ENCODE measurements at regions not wholly inside any gene's neighbourhood (a gene's known extent, or its start where the extent isn't known, plus 50 kb on each side); places are given as distances from the start of the nearest gene placed in this dataset.

DNA sequence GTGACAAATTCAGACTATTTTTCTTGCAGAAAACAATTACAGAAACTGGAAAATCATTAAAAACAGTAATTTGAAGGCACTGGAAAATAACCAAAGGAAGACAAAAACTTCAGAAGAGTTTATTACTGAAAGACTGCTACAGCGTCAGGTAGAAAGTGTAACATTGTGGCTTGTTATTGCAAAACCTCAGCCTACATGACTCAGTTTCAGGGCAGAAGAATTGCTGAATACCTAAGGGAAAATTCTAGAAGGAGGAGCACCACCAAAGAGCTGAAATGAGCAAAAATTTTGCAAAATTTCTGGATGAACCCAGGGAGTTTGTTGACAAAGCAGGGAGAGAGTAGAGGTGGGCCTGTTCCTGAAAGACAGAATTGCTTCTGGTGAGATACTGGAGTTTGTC is 219.6 kb downstream of the C3orf38 start:
- ATAC-seq (ENCODE audit: low read depth in 2 of 2), result no peak
- peaks cover 0 to 34% (median 6%) of the 10 kb centered on the region in 7 donors for H3K9me3 Mint-ChIP-seq
- no peaks in the 10 kb centered on the region for H3K4me1 ChIP-seq (ENCODE audit: control insufficient read depth, insufficient read depth, low read length, poor library complexity, severe bottlenecking)
- peak overlapping the region in 1 of 4 donors; percentile 39 for H3K4me3 Mint-ChIP-seq
- no peaks in the 10 kb centered on the region for H3K27me3 Mint-ChIP-seq
- H3K4me3 ChIP-seq (ENCODE audit: low read depth, low read length), result no peak overlapping the region
- no peaks in the 10 kb centered on the region for H3K36me3 ChIP-seq (ENCODE audit: control insufficient read depth, insufficient read depth, low read length)
- no peaks in the 10 kb centered on the region for H3K4me1 Mint-ChIP-seq
- no peak overlapping the region for H3K27ac ChIP-seq (ENCODE audit: insufficient read depth, low read length, poor library complexity, severe bottlenecking)
- H3K36me3 Mint-ChIP-seq, result no peaks in the 10 kb centered on the region
- H3K27ac Mint-ChIP-seq, result no peak overlapping the region
- peaks cover 0 to 4% of the 10 kb centered on the region in 2 experiments for H3K9me3 ChIP-seq (ENCODE audit: control insufficient read depth in 2 of 2, low read length in 2 of 2)
- no peaks in the 10 kb centered on the region for H3K27me3 ChIP-seq (ENCODE audit: control insufficient read depth, insufficient read depth, low read length)
- no peak for DNase-seq

DNA sequence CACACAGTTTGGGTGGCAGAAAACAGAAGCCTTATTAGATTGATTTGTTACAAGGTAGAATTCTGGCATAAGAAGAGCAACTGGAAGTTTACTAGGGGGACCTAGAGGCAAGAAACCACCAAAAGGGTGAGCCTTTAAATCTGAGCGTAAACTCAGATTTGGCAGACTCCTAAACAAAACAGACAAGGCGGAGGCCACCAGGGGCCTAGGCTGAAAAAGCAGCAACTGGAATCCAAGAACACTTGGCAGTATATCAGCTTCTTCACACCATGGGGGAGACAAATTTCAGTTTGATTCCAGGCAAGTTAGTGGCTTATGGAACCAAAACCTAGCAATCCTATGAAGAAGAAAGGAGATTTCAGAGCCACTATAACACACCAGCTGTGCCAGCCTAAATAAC is 220.0 kb downstream of the C3orf38 start:
- Histone ChIP-seq H3K36me3 (ENCODE audit: control insufficient read depth, insufficient read depth, low read length) (no peaks in the 10 kb centered on the region), H3K9me3 (ENCODE audit: control insufficient read depth in 2 of 2, low read length in 2 of 2) (peaks cover 0 to 4% of the 10 kb centered on the region in 2 experiments), H3K4me1 (ENCODE audit: control insufficient read depth, insufficient read depth, low read length, poor library complexity, severe bottlenecking) (no peaks in the 10 kb centered on the region), H3K27me3 (ENCODE audit: control insufficient read depth, insufficient read depth, low read length) (no peaks in the 10 kb centered on the region), H3K4me3 (ENCODE audit: low read depth, low read length) (no peak overlapping the region), H3K27ac (ENCODE audit: insufficient read depth, low read length, poor library complexity, severe bottlenecking) (no peak overlapping the region)
- no peak overlapping the region for H3K27ac Mint-ChIP-seq
- H3K4me1 Mint-ChIP-seq, result no peaks in the 10 kb centered on the region
- H3K4me3 Mint-ChIP-seq, result no peak overlapping the region
- H3K36me3 Mint-ChIP-seq, result no peaks in the 10 kb centered on the region
- no peaks in the 10 kb centered on the region for H3K27me3 Mint-ChIP-seq
- DNase-seq, result no peak
- peaks cover 0 to 34% (median 6%) of the 10 kb centered on the region in 7 donors for H3K9me3 Mint-ChIP-seq
- ATAC-seq (ENCODE audit: low read depth in 2 of 2), result no peak

DNA sequence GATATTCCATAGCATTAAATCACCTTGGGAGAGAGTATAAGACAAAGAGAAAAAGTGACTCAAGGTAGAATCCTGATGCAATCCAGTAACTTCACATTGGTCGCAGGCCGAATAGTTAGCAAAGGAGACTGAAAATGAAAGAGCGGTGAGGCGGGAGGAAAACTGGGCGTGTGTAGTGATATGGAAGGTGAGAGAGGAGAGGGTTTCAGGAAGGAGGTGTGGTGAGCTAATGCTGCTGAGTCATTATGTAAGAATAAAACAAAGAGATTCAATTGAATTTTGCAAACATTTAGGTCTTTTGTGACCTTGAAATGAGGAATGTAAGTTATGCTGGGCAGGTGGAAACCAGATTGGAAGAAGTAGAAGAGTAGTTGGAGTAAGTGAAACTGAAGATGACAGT is 235.3 kb downstream of the C3orf38 start:
- H3K4me3 ChIP-seq (ENCODE audit: low read depth, low read length), result no peak overlapping the region
- no peak for DNase-seq
- H3K9me3 Mint-ChIP-seq, result peaks cover 2 to 22% (median 8%) of the 10 kb centered on the region in 7 donors

DNA sequence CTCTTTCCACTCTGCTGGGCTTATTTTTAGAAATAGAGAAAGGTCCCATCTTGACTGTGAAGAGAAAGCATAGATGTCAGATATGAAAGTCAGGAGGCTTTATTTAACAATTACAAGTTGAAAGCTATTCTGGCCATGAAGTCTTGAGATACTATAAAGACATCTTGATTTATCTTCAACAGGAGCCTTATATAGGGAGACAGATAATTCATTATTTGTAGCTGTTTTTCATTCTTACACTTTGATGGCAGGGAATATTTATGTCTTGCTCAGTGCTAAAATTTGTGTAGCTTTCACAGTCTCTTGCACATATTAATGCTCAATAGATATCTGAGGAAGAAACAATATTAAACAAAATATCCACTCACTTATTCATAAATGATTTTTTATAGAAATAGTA is 248.8 kb downstream of the C3orf38 start:
- no peaks in the 10 kb centered on the region for H3K9me3 ChIP-seq (ENCODE audit: control insufficient read depth in 2 of 2, low read length in 2 of 2)
- Mint-ChIP-seq H3K4me1 (no peaks in the 10 kb centered on the region), H3K9me3 (peaks cover 0 to 5% (median 2%) of the 10 kb centered on the region in 7 donors), H3K27ac (no peak overlapping the region), H3K27me3 (no peaks in the 10 kb centered on the region), H3K36me3 (no peaks in the 10 kb centered on the region), H3K4me3 (no peak overlapping the region)
- no peak for ATAC-seq (ENCODE audit: low read depth in 2 of 2)
- H3K27me3 ChIP-seq (ENCODE audit: control insufficient read depth, insufficient read depth, low read length), result no peaks in the 10 kb centered on the region
- H3K36me3 ChIP-seq (ENCODE audit: control insufficient read depth, insufficient read depth, low read length), result no peaks in the 10 kb centered on the region
- no peaks in the 10 kb centered on the region for H3K4me1 ChIP-seq (ENCODE audit: control insufficient read depth, insufficient read depth, low read length, poor library complexity, severe bottlenecking)
- DNase-seq, result no peak
- H3K4me3 ChIP-seq (ENCODE audit: low read depth, low read length), result no peak overlapping the region
- H3K27ac ChIP-seq (ENCODE audit: insufficient read depth, low read length, poor library complexity, severe bottlenecking), result no peak overlapping the region

More for the DNA sequence above, 235.3 kb downstream of the C3orf38 start:
- H3K27ac ChIP-seq (ENCODE audit: insufficient read depth, low read length, poor library complexity, severe bottlenecking), result no peak overlapping the region
- H3K36me3 ChIP-seq (ENCODE audit: control insufficient read depth, insufficient read depth, low read length), result no peaks in the 10 kb centered on the region
- peaks cover 0 to 5% (median 0%) of the 10 kb centered on the region in 4 donors for H3K4me1 Mint-ChIP-seq
- ATAC-seq (ENCODE audit: low read depth in 2 of 2), result no peak
- no peaks in the 10 kb centered on the region for H3K9me3 ChIP-seq (ENCODE audit: control insufficient read depth in 2 of 2, low read length in 2 of 2)
- no peaks in the 10 kb centered on the region for H3K27me3 Mint-ChIP-seq
- no peaks in the 10 kb centered on the region for H3K4me1 ChIP-seq (ENCODE audit: control insufficient read depth, insufficient read depth, low read length, poor library complexity, severe bottlenecking)
- no peaks in the 10 kb centered on the region for H3K36me3 Mint-ChIP-seq
- H3K4me3 Mint-ChIP-seq, result no peak overlapping the region
- no peak overlapping the region for H3K27ac Mint-ChIP-seq
- no peaks in the 10 kb centered on the region for H3K27me3 ChIP-seq (ENCODE audit: control insufficient read depth, insufficient read depth, low read length)

DNA sequence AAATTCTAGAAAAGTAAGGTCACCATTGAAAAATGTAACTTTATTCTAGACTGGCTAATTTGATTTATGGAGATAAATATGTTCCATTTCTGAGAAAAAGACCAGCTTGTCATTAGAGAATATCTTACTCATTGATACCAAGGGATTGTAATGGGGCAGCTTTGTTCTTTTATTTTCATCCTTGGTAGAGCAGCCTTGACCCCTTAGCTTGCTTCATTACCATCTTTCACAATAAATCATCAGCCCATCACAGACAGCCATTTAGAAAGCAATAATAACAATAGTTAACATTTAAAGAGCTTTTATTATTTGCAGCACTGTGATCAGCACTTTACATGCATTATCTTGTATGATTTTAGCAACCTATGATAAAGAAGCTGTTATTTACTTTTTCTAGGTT is 253.6 kb downstream of the C3orf38 start:
- no peak overlapping the region for H3K4me3 Mint-ChIP-seq
- H3K4me1 ChIP-seq (ENCODE audit: control insufficient read depth, insufficient read depth, low read length, poor library complexity, severe bottlenecking), result no peaks in the 10 kb centered on the region
- H3K27ac Mint-ChIP-seq, result no peak overlapping the region
- DNase-seq (no peak), ATAC-seq (ENCODE audit: low read depth in 2 of 2) (no peak)
- H3K27me3 Mint-ChIP-seq, result no peaks in the 10 kb centered on the region
- H3K36me3 Mint-ChIP-seq, result no peaks in the 10 kb centered on the region
- H3K4me1 Mint-ChIP-seq, result no peaks in the 10 kb centered on the region
- H3K27me3 ChIP-seq (ENCODE audit: control insufficient read depth, insufficient read depth, low read length), result no peaks in the 10 kb centered on the region
- no peaks in the 10 kb centered on the region for H3K9me3 ChIP-seq (ENCODE audit: control insufficient read depth in 2 of 2, low read length in 2 of 2)
- H3K36me3 ChIP-seq (ENCODE audit: control insufficient read depth, insufficient read depth, low read length), result no peaks in the 10 kb centered on the region
- H3K4me3 ChIP-seq (ENCODE audit: low read depth, low read length), result no peak overlapping the region
- no peak overlapping the region for H3K27ac ChIP-seq (ENCODE audit: insufficient read depth, low read length, poor library complexity, severe bottlenecking)
- H3K9me3 Mint-ChIP-seq, result peaks cover 0 to 8% (median 2%) of the 10 kb centered on the region in 7 donors

DNA sequence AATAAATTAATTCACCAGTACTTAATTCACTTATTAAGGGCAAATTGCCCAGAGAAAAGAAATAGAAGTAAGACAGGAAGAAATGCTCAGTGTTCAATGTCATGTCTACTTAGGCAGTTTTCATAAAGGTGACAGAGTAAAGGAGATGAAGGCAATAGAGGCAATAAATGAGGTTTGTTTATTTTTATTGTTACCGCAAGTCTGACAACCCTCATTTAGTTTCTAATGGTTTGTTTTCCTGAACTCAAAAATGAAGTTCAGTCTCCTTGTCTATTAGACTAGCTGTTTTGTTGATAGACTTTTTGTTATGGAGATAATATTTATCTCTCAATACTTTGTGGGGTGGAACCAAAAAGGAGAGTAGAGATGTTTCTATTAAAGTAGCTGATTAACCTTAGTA is 258.3 kb downstream of the C3orf38 start:
- Mint-ChIP-seq H3K4me3 (no peak overlapping the region), H3K9me3 (peaks cover 0 to 9% (median 1%) of the 10 kb centered on the region in 7 donors), H3K27ac (no peak overlapping the region), H3K36me3 (no peaks in the 10 kb centered on the region), H3K4me1 (no peaks in the 10 kb centered on the region), H3K27me3 (no peaks in the 10 kb centered on the region)
- Histone ChIP-seq H3K9me3 (ENCODE audit: control insufficient read depth in 2 of 2, low read length in 2 of 2) (no peaks in the 10 kb centered on the region), H3K27ac (ENCODE audit: insufficient read depth, low read length, poor library complexity, severe bottlenecking) (no peak overlapping the region), H3K27me3 (ENCODE audit: control insufficient read depth, insufficient read depth, low read length) (no peaks in the 10 kb centered on the region), H3K36me3 (ENCODE audit: control insufficient read depth, insufficient read depth, low read length) (no peaks in the 10 kb centered on the region), H3K4me1 (ENCODE audit: control insufficient read depth, insufficient read depth, low read length, poor library complexity, severe bottlenecking) (no peaks in the 10 kb centered on the region), H3K4me3 (ENCODE audit: low read depth, low read length) (no peak overlapping the region)
- ATAC-seq (ENCODE audit: low read depth in 2 of 2) (no peak), DNase-seq (no peak)

DNA sequence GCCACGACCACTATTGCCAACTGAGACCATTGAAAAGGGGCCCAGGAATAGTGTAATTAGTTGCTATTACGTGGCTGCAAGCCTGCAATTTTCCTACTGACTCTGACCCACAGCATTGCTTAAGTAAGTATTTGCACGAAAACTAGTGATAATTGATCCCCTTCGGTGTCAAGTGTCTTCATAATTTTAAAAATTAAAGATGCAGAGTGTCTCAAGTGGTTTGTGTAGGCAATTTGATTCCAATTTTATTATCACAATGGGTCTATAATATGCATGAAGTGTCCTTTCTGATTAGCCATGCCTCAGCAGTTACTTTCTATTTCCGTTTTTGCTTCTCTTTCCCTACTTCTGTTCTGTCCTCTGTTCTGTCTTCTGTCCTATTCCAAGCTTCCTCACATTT is 259.2 kb downstream of the C3orf38 start:
- Histone ChIP-seq H3K27ac (ENCODE audit: insufficient read depth, low read length, poor library complexity, severe bottlenecking) (no peak overlapping the region), H3K27me3 (ENCODE audit: control insufficient read depth, insufficient read depth, low read length) (no peaks in the 10 kb centered on the region), H3K9me3 (ENCODE audit: control insufficient read depth in 2 of 2, low read length in 2 of 2) (no peaks in the 10 kb centered on the region), H3K4me1 (ENCODE audit: control insufficient read depth, insufficient read depth, low read length, poor library complexity, severe bottlenecking) (no peaks in the 10 kb centered on the region), H3K4me3 (ENCODE audit: low read depth, low read length) (no peak overlapping the region), H3K36me3 (ENCODE audit: control insufficient read depth, insufficient read depth, low read length) (no peaks in the 10 kb centered on the region)
- Mint-ChIP-seq H3K27me3 (no peaks in the 10 kb centered on the region), H3K36me3 (no peaks in the 10 kb centered on the region), H3K27ac (no peak overlapping the region), H3K4me3 (no peak overlapping the region), H3K4me1 (no peaks in the 10 kb centered on the region), H3K9me3 (peaks cover 0 to 9% (median 1%) of the 10 kb centered on the region in 7 donors)
- ATAC-seq (ENCODE audit: low read depth in 2 of 2) (no peak), DNase-seq (no peak)

DNA sequence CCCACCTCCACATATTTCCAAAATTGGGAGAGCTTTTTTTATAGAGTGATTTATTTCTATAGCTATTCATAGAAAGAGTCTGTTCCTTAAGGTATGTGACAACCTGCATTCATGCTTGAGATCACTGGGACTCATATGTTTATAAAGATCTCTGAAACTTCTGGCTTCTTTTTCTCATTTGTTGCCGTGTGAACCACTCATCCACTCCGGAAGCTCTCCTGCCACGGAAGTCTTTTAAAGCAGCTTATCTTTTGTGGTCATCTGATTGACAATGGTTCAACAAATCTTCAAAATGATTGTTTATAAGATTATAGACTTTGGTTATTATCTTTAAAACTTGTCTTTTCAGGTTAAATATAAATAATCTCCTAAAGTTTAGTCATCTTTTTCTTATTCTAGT is 260.5 kb downstream of the C3orf38 start:
- Mint-ChIP-seq H3K27ac (no peak overlapping the region), H3K27me3 (no peaks in the 10 kb centered on the region), H3K9me3 (peaks cover 0 to 5% (median 0%) of the 10 kb centered on the region in 7 donors), H3K4me3 (no peak overlapping the region), H3K36me3 (no peaks in the 10 kb centered on the region), H3K4me1 (no peaks in the 10 kb centered on the region)
- no peaks in the 10 kb centered on the region for H3K4me1 ChIP-seq (ENCODE audit: control insufficient read depth, insufficient read depth, low read length, poor library complexity, severe bottlenecking)
- no peaks in the 10 kb centered on the region for H3K36me3 ChIP-seq (ENCODE audit: control insufficient read depth, insufficient read depth, low read length)
- no peaks in the 10 kb centered on the region for H3K27me3 ChIP-seq (ENCODE audit: control insufficient read depth, insufficient read depth, low read length)
- no peak overlapping the region for H3K27ac ChIP-seq (ENCODE audit: insufficient read depth, low read length, poor library complexity, severe bottlenecking)
- DNase-seq (peak in 1 of 3 donors; percentile 1), ATAC-seq (ENCODE audit: low read depth in 2 of 2) (no peak)
- no peak overlapping the region for H3K4me3 ChIP-seq (ENCODE audit: low read depth, low read length)
- H3K9me3 ChIP-seq (ENCODE audit: control insufficient read depth in 2 of 2, low read length in 2 of 2), result no peaks in the 10 kb centered on the region
